ENCODE measurements at regions not wholly inside any gene's neighbourhood (a gene's known extent, or its start where the extent isn't known, plus 50 kb on each side); places are given as distances from the start of the nearest gene placed in this dataset.

DNA sequence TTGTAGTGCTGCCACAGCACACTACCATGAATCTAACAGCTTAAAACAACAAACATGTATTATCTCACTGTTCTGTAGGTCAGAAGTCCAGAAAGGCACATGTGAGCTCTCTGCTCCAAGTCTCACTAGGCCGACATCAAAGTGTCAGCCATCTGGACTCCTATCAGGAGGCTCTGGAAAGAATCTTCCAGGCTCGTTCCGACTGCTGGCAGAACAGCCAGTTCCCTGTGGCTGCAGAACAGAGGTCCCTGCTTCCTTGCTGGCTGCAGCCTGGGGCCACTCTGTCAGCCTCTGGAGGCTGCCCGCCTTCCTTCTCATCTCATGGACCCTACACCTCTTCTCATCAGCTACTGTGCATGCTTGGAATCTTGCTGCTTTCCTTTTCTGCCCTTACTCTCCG lies 168.9 kb downstream of the CBLN1 start:
- no peaks in the 10 kb centered on the region for H3K27me3 ChIP-seq (ENCODE audit: insufficient read depth, low read length)
- no peaks in the 10 kb centered on the region for H3K9me3 ChIP-seq (ENCODE audit: low read depth, low read length)
- H4K20me1 ChIP-seq (ENCODE audit: insufficient read depth, low read length) = no peaks in the 10 kb centered on the region
- no peak overlapping the region for H3K27ac ChIP-seq (ENCODE audit: low read depth, low read length)
- no peaks in the 10 kb centered on the region for H3K36me3 ChIP-seq (ENCODE audit: insufficient read depth, low read length)
- no peaks in the 10 kb centered on the region for H3K4me1 ChIP-seq (ENCODE audit: insufficient read depth, low read length)
- no peaks in the 10 kb centered on the region for H3K79me2 ChIP-seq (ENCODE audit: insufficient read depth, low read length)
- no peak overlapping the region for H3K4me2 ChIP-seq (ENCODE audit: insufficient read depth, low read length)
- no peak for DNase-seq (ENCODE audit: insufficient read length, low spot score, missing footprints)
- TF ChIP-seq, protein P1, sequence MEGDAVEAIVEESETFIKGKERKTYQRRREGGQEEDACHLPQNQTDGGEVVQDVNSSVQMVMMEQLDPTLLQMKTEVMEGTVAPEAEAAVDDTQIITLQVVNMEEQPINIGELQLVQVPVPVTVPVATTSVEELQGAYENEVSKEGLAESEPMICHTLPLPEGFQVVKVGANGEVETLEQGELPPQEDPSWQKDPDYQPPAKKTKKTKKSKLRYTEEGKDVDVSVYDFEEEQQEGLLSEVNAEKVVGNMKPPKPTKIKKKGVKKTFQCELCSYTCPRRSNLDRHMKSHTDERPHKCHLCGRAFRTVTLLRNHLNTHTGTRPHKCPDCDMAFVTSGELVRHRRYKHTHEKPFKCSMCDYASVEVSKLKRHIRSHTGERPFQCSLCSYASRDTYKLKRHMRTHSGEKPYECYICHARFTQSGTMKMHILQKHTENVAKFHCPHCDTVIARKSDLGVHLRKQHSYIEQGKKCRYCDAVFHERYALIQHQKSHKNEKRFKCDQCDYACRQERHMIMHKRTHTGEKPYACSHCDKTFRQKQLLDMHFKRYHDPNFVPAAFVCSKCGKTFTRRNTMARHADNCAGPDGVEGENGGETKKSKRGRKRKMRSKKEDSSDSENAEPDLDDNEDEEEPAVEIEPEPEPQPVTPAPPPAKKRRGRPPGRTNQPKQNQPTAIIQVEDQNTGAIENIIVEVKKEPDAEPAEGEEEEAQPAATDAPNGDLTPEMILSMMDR (IDR thresholded peaks at IDR 0.05; ENCODE audit: extremely low read depth, low read depth, low read length) = no peak
- no peak overlapping the region for H3K4me3 ChIP-seq (ENCODE audit: insufficient read depth, low read length)
- no peak overlapping the region for H2AFZ ChIP-seq (ENCODE audit: low read length)

DNA sequence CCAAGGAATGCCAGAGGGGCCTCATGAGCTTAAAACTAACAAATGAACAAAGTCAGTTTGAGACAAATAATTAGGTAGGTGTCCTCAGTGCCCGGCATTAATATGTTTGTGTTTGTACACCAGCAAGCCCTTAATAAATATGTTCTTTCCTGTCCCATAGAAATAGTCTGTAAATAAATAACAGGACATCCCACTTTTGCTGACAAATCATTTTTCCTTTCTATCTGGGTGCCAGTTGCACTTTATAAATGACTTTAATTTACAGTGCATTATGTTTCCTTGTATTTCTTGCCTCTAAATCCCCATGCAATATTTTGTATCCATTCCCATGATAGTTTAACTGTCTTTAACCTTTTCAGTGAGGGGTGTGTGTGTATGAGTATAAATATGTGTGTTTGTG lies 170.3 kb downstream of the CBLN1 start:
- Histone ChIP-seq H3K79me2 (ENCODE audit: insufficient read depth, low read length) (no peaks in the 10 kb centered on the region), H3K4me3 (ENCODE audit: insufficient read depth, low read length) (no peak overlapping the region), H3K4me1 (ENCODE audit: insufficient read depth, low read length) (no peaks in the 10 kb centered on the region), H3K27ac (ENCODE audit: low read depth, low read length) (no peak overlapping the region), H3K27me3 (ENCODE audit: insufficient read depth, low read length) (no peaks in the 10 kb centered on the region), H3K9me3 (ENCODE audit: low read depth, low read length) (no peaks in the 10 kb centered on the region), H3K36me3 (ENCODE audit: insufficient read depth, low read length) (no peaks in the 10 kb centered on the region), H3K4me2 (ENCODE audit: insufficient read depth, low read length) (no peak overlapping the region), H2AFZ (ENCODE audit: low read length) (no peak overlapping the region), H4K20me1 (ENCODE audit: insufficient read depth, low read length) (no peaks in the 10 kb centered on the region)
- TF ChIP-seq, protein P1 (IDR thresholded peaks at IDR 0.05; ENCODE audit: extremely low read depth, low read depth, low read length) = no peak
- DNase-seq (ENCODE audit: insufficient read length, low spot score, missing footprints) = peak; percentile 56

DNA sequence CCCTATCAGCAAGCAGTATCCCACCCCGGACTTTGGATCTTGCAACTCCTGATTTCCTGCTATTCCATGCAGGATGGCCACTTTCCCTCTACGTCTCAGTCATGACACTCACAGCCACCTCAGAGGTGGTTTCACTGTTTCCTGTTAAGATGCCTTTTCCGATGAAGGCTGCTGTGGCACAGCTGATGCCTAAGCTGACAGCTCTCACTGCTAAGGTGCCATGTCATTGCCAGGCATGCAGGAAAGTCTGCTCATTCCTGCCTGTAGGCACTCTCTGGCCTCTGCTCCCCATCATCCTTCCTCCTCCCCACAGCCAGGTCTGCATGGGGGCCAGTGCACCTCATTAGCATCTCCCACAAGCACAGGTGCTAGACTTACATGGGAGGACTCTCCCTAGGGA lies 173.0 kb downstream of the CBLN1 start:
- Histone ChIP-seq H3K27me3 (ENCODE audit: insufficient read depth, low read length) (no peaks in the 10 kb centered on the region), H3K4me1 (ENCODE audit: insufficient read depth, low read length) (no peaks in the 10 kb centered on the region), H3K79me2 (ENCODE audit: insufficient read depth, low read length) (no peaks in the 10 kb centered on the region), H4K20me1 (ENCODE audit: insufficient read depth, low read length) (no peaks in the 10 kb centered on the region), H3K4me2 (ENCODE audit: insufficient read depth, low read length) (no peak overlapping the region), H2AFZ (ENCODE audit: low read length) (no peak overlapping the region), H3K4me3 (ENCODE audit: insufficient read depth, low read length) (no peak overlapping the region), H3K9me3 (ENCODE audit: low read depth, low read length) (no peaks in the 10 kb centered on the region), H3K27ac (ENCODE audit: low read depth, low read length) (no peak overlapping the region), H3K36me3 (ENCODE audit: insufficient read depth, low read length) (no peaks in the 10 kb centered on the region)
- DNase-seq (ENCODE audit: insufficient read length, low spot score, missing footprints) = no peak
- TF ChIP-seq, protein P1 (IDR thresholded peaks at IDR 0.05; ENCODE audit: extremely low read depth, low read depth, low read length) = no peak

DNA sequence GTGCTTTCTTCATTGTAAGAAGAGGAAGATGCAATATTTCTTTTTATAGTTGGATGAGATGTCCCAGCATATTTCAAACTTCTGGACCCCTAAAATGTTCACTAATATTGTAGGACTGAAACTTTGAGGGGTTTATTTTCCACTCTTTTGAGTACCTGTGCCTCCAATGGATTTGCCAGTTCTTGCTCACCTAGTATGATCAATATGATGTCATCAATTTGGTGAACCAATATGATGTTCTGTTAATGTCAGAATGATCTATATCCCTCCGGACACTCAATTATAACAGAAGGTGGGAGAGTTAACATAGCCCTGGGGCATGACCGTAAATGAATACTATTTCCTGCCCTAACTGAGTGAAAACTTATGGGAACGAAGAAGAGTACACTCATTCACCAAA lies 178.3 kb downstream of the CBLN1 start:
- Histone ChIP-seq H3K27me3 (ENCODE audit: insufficient read depth, low read length) (no peaks in the 10 kb centered on the region), H3K4me2 (ENCODE audit: insufficient read depth, low read length) (no peak overlapping the region), H2AFZ (ENCODE audit: low read length) (no peak overlapping the region), H3K4me3 (ENCODE audit: insufficient read depth, low read length) (no peak overlapping the region), H3K36me3 (ENCODE audit: insufficient read depth, low read length) (no peaks in the 10 kb centered on the region), H3K27ac (ENCODE audit: low read depth, low read length) (no peak overlapping the region), H3K4me1 (ENCODE audit: insufficient read depth, low read length) (no peaks in the 10 kb centered on the region), H3K79me2 (ENCODE audit: insufficient read depth, low read length) (no peaks in the 10 kb centered on the region), H4K20me1 (ENCODE audit: insufficient read depth, low read length) (no peaks in the 10 kb centered on the region), H3K9me3 (ENCODE audit: low read depth, low read length) (no peaks in the 10 kb centered on the region)
- DNase-seq (ENCODE audit: insufficient read length, low spot score, missing footprints) = no peak
- TF ChIP-seq, protein P1 (IDR thresholded peaks at IDR 0.05; ENCODE audit: extremely low read depth, low read depth, low read length) = no peak
